ENCODE measurements at regions not wholly inside any gene's neighbourhood (a gene's known extent, or its start where the extent isn't known, plus 50 kb on each side); places are given as distances from the start of the nearest gene placed in this dataset.

GRCh38 chr18:51867767-51868166 lies 472.2 kb upstream of the DCC start:
- DNase-seq (peak; percentile 25), ATAC-seq (ENCODE audit: insufficient read depth, low read depth) (no peak)
- Histone ChIP-seq H4K20me1 (ENCODE audit: insufficient read depth, low read length) (no peaks in the 10 kb centered on the region), H2AFZ (ENCODE audit: low read depth, low read length) (no peak overlapping the region), H3K4me3 (ENCODE audit: low read depth in 1 of 2, low read length in 2 of 2) (no peak overlapping the region), H3K9me3 (ENCODE audit: insufficient read depth, low read length, severe bottlenecking) (no peaks in the 10 kb centered on the region), H3K27me3 (ENCODE audit: insufficient read depth, low read length, poor library complexity) (no peaks in the 10 kb centered on the region), H3K79me2 (ENCODE audit: insufficient read depth, low read length) (no peaks in the 10 kb centered on the region), H3K36me3 (ENCODE audit: insufficient read depth, low read length) (no peaks in the 10 kb centered on the region), H3K27ac (ENCODE audit: low read length) (no peak overlapping the region), H3K9ac (ENCODE audit: low read depth, low read length) (no peak overlapping the region), H3K4me2 (ENCODE audit: insufficient read depth, low read length) (no peak overlapping the region), H3K4me1 (ENCODE audit: insufficient read depth, low read length) (no peaks in the 10 kb centered on the region)
- no peak for TF ChIP-seq CTCF (IDR thresholded peaks at IDR 0.05; ENCODE audit: borderline replicate concordance, extremely low read depth, low read length, poor library complexity, severe bottlenecking)
- no peak for TF ChIP-seq EZH2 (IDR thresholded peaks at IDR 0.05; ENCODE audit: borderline replicate concordance, low read depth, low read length, severe bottlenecking)

GRCh38 chr18:51878724-51879123 lies 461.3 kb upstream of the DCC start:
- Histone ChIP-seq H3K9ac (ENCODE audit: low read depth, low read length) (no peak overlapping the region), H3K79me2 (ENCODE audit: insufficient read depth, low read length) (no peaks in the 10 kb centered on the region), H3K27me3 (ENCODE audit: insufficient read depth, low read length, poor library complexity) (no peaks in the 10 kb centered on the region), H2AFZ (ENCODE audit: low read depth, low read length) (no peak overlapping the region), H3K4me3 (ENCODE audit: low read depth in 1 of 2, low read length in 2 of 2) (no peak overlapping the region), H3K9me3 (ENCODE audit: insufficient read depth, low read length, severe bottlenecking) (no peaks in the 10 kb centered on the region), H4K20me1 (ENCODE audit: insufficient read depth, low read length) (no peaks in the 10 kb centered on the region), H3K4me2 (ENCODE audit: insufficient read depth, low read length) (no peak overlapping the region), H3K36me3 (ENCODE audit: insufficient read depth, low read length) (no peaks in the 10 kb centered on the region), H3K4me1 (ENCODE audit: insufficient read depth, low read length) (no peaks in the 10 kb centered on the region), H3K27ac (ENCODE audit: low read length) (no peak overlapping the region)
- DNase-seq (no peak), ATAC-seq (ENCODE audit: insufficient read depth, low read depth) (no peak)
- TF ChIP-seq CTCF (IDR thresholded peaks at IDR 0.05; ENCODE audit: borderline replicate concordance, extremely low read depth, low read length, poor library complexity, severe bottlenecking) (no peak), EZH2 (IDR thresholded peaks at IDR 0.05; ENCODE audit: borderline replicate concordance, low read depth, low read length, severe bottlenecking) (no peak)

GRCh38 chr18:51879329-51879728 lies 460.7 kb upstream of the DCC start:
- no peak overlapping the region for H3K4me2 ChIP-seq (ENCODE audit: insufficient read depth, low read length)
- H3K79me2 ChIP-seq (ENCODE audit: insufficient read depth, low read length): no peaks in the 10 kb centered on the region
- H4K20me1 ChIP-seq (ENCODE audit: insufficient read depth, low read length): no peaks in the 10 kb centered on the region
- no peak for TF ChIP-seq CTCF (IDR thresholded peaks at IDR 0.05; ENCODE audit: borderline replicate concordance, extremely low read depth, low read length, poor library complexity, severe bottlenecking)
- TF ChIP-seq EZH2 (IDR thresholded peaks at IDR 0.05; ENCODE audit: borderline replicate concordance, low read depth, low read length, severe bottlenecking): no peak
- no peaks in the 10 kb centered on the region for H3K4me1 ChIP-seq (ENCODE audit: insufficient read depth, low read length)
- no peak for ATAC-seq (ENCODE audit: insufficient read depth, low read depth)
- H3K27ac ChIP-seq (ENCODE audit: low read length): no peak overlapping the region
- H3K9ac ChIP-seq (ENCODE audit: low read depth, low read length): no peak overlapping the region
- no peaks in the 10 kb centered on the region for H3K36me3 ChIP-seq (ENCODE audit: insufficient read depth, low read length)
- H2AFZ ChIP-seq (ENCODE audit: low read depth, low read length): no peak overlapping the region
- no peak for DNase-seq
- H3K9me3 ChIP-seq (ENCODE audit: insufficient read depth, low read length, severe bottlenecking): no peaks in the 10 kb centered on the region
- no peaks in the 10 kb centered on the region for H3K27me3 ChIP-seq (ENCODE audit: insufficient read depth, low read length, poor library complexity)
- H3K4me3 ChIP-seq (ENCODE audit: low read depth in 1 of 2, low read length in 2 of 2): no peak overlapping the region

- H3K9me3 ChIP-seq (ENCODE audit: insufficient read depth, low read length, severe bottlenecking): no peaks in the 10 kb centered on the region
- H3K4me2 ChIP-seq (ENCODE audit: insufficient read depth, low read length): no peak overlapping the region
- H2AFZ ChIP-seq (ENCODE audit: low read depth, low read length): no peak overlapping the region
- no peaks in the 10 kb centered on the region for H3K36me3 ChIP-seq (ENCODE audit: insufficient read depth, low read length)
- DNase-seq (no peak), ATAC-seq (ENCODE audit: insufficient read depth, low read depth) (no peak)
- no peaks in the 10 kb centered on the region for H3K27me3 ChIP-seq (ENCODE audit: insufficient read depth, low read length, poor library complexity)
- H3K9ac ChIP-seq (ENCODE audit: low read depth, low read length): no peak overlapping the region
- H3K79me2 ChIP-seq (ENCODE audit: insufficient read depth, low read length): no peaks in the 10 kb centered on the region
- H4K20me1 ChIP-seq (ENCODE audit: insufficient read depth, low read length): no peaks in the 10 kb centered on the region
- H3K4me1 ChIP-seq (ENCODE audit: insufficient read depth, low read length): no peaks in the 10 kb centered on the region
- H3K27ac ChIP-seq (ENCODE audit: low read length): no peak overlapping the region
- no peak overlapping the region for H3K4me3 ChIP-seq (ENCODE audit: low read depth in 1 of 2, low read length in 2 of 2)
- TF ChIP-seq EZH2 (IDR thresholded peaks at IDR 0.05; ENCODE audit: borderline replicate concordance, low read depth, low read length, severe bottlenecking) (no peak), CTCF (IDR thresholded peaks at IDR 0.05; ENCODE audit: borderline replicate concordance, extremely low read depth, low read length, poor library complexity, severe bottlenecking) (no peak)
These were observed 458.6 kb upstream of the DCC start for GRCh38 chr18:51881394-51881793.
